Astrocyte (in vitro differentiated cells and primary cell): ENCODE measurements at regions not wholly inside any gene's neighbourhood (a gene's known extent, or its start where the extent isn't known, plus 50 kb on each side); places are given as distances from the start of the nearest gene placed in this dataset.

Experiments
- CTCF ChIP-seq: IDR thresholded peaks from 2 replicates; pipeline ENCODE4 v1.5.1; 2011; ENCODE audit warnings: low read depth, mild to moderate bottlenecking, inconsistent platforms, low read length, moderate library complexity; ENCODE audit not compliant: insufficient read depth
- EZH2 ChIP-seq: IDR thresholded peaks from 2 replicates; pipeline ENCODE4 v1.6.1; 2012; ENCODE audit warnings: mild to moderate bottlenecking, low read length, inconsistent platforms; ENCODE audit not compliant: insufficient read depth

GRCh38 chr18:78414302-78414701 is 565.3 kb upstream of the SALL3 start:
- no peak for TF ChIP-seq CTCF
- no peak for TF ChIP-seq EZH2
